ENCODE measurements at regions not wholly inside any gene's neighbourhood (a gene's known extent, or its start where the extent isn't known, plus 50 kb on each side); places are given as distances from the start of the nearest gene placed in this dataset.

GRCh38 chr9:113756476-113757192, 119.5 kb upstream of the ZNF618 start:
- no peak for DNase-seq
- no peak overlapping the region for H3K4me3 ChIP-seq
- no peaks in the 10 kb centered on the region for H3K27me3 ChIP-seq
- no peak for TF ChIP-seq CTCF (IDR thresholded peaks at IDR 0.05)
- H3K36me3 ChIP-seq: no peaks in the 10 kb centered on the region
- intact Hi-C loops (cut with DNase I): no loop called here
- H3K27ac ChIP-seq: no peak overlapping the region
- H3K9ac ChIP-seq (ENCODE audit: low read depth in 2 of 2, low read length in 2 of 2): no peak overlapping the region
- no peaks in the 10 kb centered on the region for H3K9me3 ChIP-seq
- H3K4me1 ChIP-seq: no peaks in the 10 kb centered on the region

- DNase-seq: no peak
- no peak overlapping the region for H3K9ac ChIP-seq (ENCODE audit: low read depth in 2 of 2, low read length in 2 of 2)
- intact Hi-C loops (cut with DNase I): no loop called here
- H3K4me1 ChIP-seq: no peaks in the 10 kb centered on the region
- TF ChIP-seq CTCF (IDR thresholded peaks at IDR 0.05): no peak
- no peaks in the 10 kb centered on the region for H3K36me3 ChIP-seq
- H3K4me3 ChIP-seq: no peak overlapping the region
- H3K27me3 ChIP-seq: no peaks in the 10 kb centered on the region
- H3K9me3 ChIP-seq: no peaks in the 10 kb centered on the region
- H3K27ac ChIP-seq: no peak overlapping the region
These were observed 112.7 kb upstream of the ZNF618 start for GRCh38 chr9:113763429-113763828.

- H3K27ac ChIP-seq: no peak overlapping the region
- no peaks in the 10 kb centered on the region for H3K9me3 ChIP-seq
- no peak overlapping the region for H3K4me3 ChIP-seq
- H3K4me1 ChIP-seq: no peaks in the 10 kb centered on the region
- intact Hi-C loops (cut with DNase I): no loop called here
- DNase-seq: no peak
- no peaks in the 10 kb centered on the region for H3K36me3 ChIP-seq
- no peak overlapping the region for H3K9ac ChIP-seq (ENCODE audit: low read depth in 2 of 2, low read length in 2 of 2)
- H3K27me3 ChIP-seq: no peaks in the 10 kb centered on the region
- TF ChIP-seq CTCF (IDR thresholded peaks at IDR 0.05): no peak
These were observed 111.5 kb upstream of the ZNF618 start for GRCh38 chr9:113764572-113764971.

- Histone ChIP-seq H3K27ac (no peak overlapping the region), H3K9ac (ENCODE audit: low read depth in 2 of 2, low read length in 2 of 2) (no peak overlapping the region), H3K27me3 (no peaks in the 10 kb centered on the region), H3K4me3 (no peak overlapping the region), H3K36me3 (no peaks in the 10 kb centered on the region), H3K4me1 (no peaks in the 10 kb centered on the region), H3K9me3 (no peaks in the 10 kb centered on the region)
- TF ChIP-seq CTCF (IDR thresholded peaks at IDR 0.05): no peak
- no peak for DNase-seq
- intact Hi-C loops (cut with DNase I): no loop called here
These were observed 106.7 kb upstream of the ZNF618 start for GRCh38 chr9:113769412-113769811.

- H3K4me1 ChIP-seq: no peaks in the 10 kb centered on the region
- no peak overlapping the region for H3K9ac ChIP-seq (ENCODE audit: low read depth in 2 of 2, low read length in 2 of 2)
- no peaks in the 10 kb centered on the region for H3K27me3 ChIP-seq
- no peaks in the 10 kb centered on the region for H3K9me3 ChIP-seq
- DNase-seq: no peak
- no peak for TF ChIP-seq CTCF (IDR thresholded peaks at IDR 0.05)
- H3K36me3 ChIP-seq: no peaks in the 10 kb centered on the region
- no peak overlapping the region for H3K4me3 ChIP-seq
- intact Hi-C loops (cut with DNase I): no loop called here
- H3K27ac ChIP-seq: no peak overlapping the region
These were observed 105.7 kb upstream of the ZNF618 start for GRCh38 chr9:113770396-113770795.
